Activated T-cell treated with anti-CD3 and anti-CD28 coated beads for 24 hours (primary cell): ENCODE measurements at regions not wholly inside any gene's neighbourhood (a gene's known extent, or its start where the extent isn't known, plus 50 kb on each side); places are given as distances from the start of the nearest gene placed in this dataset.
"Not testable (repeated sequence)": the region's sequence is repeated elsewhere in the genome, so short reads cannot be mapped to it uniquely, and the experiment has no call there.

Experiments
- DNase-seq: peaks from one replicate; pipeline ENCODE4 v3.0.0-alpha.2; 2020; ENCODE audit warnings: low read depth

DNA sequence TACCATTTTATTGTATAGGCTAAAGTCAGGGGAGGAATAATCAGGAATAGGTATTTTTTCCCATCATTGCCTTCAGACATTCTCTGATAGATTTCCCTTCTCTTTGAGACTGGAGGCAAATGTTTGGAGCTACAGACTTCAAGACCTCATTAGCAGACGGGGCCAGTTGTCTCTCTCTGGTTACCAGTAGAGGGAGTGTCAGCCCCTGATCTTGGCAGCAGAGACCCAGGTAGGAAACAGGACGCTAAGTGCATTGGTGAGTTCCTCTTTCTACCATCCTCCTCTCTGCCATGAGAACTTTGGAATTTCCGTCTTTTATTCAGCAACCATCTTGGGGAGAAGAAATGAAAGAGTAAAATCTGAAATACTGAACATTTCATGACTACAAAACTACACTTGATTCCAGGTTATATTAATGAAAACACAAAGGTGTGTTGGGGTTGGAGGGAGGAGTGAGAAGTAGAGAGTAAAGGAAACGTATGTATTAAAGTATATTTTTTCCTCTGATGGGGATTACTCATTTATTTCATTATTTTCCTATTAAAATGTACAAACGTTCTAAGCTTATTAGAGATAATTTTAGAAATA, 186.2 kb upstream of the GCFC2 start:
- no peak for DNase-seq

DNA sequence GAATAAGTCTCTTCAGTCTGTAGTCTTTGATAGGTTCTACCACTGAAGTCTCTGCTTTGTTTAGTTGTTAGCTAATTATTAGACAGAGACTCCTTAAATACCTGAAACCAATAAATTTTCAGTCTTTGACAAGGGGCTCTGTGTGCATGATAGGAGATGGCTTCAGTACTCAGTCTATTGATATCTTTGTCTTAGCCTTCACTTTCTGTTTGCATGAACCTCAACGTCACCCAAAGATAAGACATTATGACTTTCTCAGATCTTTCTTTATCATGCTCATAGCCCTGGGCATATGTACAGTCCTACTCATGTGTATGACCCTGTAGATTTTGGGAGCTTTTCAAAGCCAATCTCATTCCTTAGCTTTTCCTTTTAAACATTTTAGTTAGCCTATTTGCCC, 183.5 kb upstream of the GCFC2 start:
- DNase-seq = no peak

DNA sequence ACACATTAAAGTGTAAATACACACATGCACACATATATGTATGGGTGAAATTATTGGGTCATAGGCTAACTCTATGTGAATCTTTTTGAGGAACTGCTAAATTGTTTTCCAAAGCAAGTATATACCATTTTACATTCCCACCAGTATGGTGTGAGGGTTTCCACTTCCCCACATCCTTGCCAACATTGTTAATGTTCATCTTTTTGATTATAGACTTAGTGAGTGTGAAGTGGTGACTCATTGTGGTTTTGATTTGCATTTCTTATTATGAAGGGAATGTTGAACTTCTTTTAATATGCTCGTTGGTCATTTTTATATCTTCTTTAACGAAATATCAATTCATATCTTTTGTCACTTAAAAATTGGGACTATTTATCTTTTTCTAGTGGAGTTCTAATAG, 181.8 kb upstream of the GCFC2 start:
- DNase-seq = no peak

DNA sequence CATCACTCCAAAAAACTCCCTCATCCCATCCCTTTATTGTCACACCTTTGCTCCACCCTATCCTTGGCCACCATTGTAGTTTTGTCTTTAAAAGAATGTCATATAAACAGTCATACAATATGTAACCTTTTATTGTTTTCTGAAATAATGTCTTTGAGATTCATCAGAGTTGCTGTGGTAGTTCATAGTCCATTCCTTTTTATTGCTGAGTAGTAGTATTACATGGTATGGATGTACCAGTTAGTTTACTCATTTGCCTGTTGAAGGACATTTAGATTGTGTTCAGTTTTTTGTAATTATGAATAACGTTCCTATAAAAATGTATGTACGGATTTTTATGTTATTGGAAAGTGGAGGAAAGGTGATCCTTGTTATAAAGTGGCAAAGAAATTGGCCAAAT, 171.8 kb upstream of the GCFC2 start:
- no peak for DNase-seq

DNA sequence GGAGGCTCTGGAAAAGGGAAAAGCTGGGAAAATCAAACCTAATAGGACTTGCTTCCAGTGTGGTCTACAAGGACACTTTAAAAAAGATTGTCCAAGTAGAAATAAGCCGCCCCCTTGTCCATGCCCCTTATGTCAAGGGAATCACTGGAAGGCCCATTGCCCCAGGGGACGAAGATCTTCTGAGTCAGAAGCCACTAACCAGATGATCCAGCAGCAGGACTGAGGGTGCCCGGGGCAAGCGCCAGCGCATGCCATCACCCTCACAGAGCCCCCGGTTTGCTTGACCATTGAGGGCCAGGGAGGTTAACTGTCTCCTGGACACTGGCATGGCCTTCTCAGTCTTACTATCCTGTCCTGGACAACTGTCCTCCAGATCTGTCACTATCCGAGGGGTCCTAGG, 164.9 kb upstream of the GCFC2 start:
- DNase-seq = not testable (repeated sequence)

DNA sequence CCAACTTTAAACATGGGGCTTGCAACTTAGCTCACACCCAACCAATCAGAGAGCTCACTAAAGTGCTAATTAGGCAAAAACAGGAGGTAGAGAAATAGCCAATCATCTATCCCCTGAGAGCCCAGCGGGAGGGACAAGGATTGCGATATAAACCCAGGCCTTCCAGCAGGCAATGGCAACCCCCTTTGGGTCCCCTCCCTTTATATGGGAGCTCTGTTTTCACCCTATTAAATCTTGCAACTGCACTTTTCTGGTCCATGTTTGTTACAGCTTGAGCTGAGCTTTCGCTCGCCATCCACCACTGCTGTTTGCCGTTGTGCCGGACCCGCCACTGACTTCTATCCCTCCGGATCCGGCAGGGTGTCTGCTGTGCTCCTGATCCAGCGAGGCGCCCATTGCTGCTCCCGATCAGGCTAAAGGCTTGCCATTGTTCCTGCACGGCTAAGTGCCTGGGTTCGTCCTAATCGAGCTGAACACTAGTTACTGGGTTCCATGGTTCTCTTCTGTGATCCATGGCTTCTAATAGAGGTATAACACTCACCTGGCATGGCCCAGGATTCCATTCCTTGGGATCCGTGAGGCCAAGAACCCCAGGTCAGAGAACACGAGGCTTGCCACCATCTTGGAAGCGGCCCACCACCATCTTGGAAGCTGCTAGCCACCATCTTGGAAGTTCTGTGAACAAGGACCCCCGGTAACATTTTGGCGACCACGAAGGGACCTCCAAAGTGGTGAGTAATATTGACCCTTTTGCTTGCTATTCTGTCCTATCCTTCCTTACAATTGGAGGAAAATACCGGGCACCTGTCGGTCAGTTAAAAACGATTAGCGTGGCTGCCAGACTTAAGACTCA, 161.3 kb upstream of the GCFC2 start:
- DNase-seq = not testable (repeated sequence)

DNA sequence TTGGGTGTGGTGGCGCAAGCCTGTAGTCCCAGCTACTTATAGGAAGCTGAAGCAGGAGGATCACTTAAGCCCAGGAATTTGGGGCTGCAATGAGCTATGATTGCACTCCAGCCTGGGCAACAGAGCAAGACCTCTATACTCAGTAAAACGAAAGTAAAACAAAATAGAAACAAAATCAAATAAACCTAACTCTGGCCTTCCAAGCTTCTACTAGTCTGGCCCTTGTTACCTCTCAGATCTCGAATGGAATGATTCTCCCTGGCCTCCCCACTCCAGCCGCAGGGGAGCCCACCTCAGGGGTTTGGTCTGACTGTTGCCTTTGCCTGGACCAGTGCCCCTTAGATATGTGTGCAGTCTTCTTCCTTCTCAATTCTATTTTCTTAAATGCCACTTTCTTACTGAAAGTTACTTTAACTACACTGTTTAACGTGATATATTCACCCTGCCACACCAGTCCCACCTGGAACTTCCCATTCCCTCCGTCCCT, 160.0 kb upstream of the GCFC2 start:
- no peak for DNase-seq

DNA sequence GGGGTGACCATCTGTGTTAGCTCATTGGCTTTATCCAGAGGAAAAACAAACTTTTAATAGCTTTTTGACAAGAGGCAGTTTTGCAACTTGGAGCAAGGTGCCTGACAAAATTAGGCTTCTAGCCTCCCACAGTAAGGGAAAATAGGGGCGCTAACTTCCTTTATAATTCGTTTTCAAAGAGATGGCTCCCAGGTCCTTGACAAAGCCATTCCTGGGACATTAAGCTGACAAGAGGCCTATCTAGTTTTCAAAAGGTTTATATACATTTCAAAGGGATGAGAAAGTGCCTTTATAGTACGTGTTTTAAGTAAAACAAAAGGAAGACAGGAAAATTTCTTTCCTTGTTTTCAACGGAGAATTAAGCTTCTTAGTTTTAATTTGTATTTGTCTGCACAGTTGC, 159.4 kb upstream of the GCFC2 start:
- no peak for DNase-seq

DNA sequence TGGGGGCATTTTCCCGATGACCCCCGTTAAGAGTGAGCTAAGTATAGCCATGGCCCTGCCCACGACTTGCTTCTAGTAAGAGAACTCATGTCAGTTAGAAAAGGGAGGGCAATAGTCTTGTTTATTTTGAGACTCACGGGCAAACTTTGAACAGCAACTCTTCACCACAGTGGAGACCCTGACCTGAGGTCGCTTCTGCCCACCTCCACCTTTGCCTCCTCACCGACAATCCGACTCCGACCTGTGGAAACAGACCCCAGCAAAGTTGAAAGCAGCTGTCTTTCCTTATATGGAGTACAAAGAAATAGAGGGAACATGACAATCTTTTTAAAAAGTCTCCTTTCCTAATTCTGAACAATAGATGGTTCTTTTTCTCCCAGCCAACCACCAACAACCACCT, 155.0 kb upstream of the GCFC2 start:
- DNase-seq = no peak

DNA sequence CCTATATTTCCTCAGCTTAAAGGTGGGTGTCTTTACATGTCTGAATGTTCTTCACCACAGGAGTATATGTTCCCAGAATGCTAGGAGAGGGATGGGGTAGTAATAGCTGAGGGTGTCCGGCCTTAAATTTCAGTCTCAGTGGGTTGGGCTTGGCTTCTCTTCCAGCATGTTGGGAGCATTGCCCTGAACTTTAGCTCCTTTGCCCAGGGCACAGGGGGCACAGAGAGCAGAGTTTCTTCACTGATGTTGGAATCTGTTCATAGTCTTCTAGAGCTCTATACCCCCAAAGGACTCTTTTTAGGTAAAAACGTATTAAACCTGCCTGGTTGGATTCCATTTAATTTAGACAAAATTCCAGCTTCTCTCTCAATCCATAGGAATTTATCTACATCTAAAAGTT, 154.4 kb upstream of the GCFC2 start:
- no peak for DNase-seq

DNA sequence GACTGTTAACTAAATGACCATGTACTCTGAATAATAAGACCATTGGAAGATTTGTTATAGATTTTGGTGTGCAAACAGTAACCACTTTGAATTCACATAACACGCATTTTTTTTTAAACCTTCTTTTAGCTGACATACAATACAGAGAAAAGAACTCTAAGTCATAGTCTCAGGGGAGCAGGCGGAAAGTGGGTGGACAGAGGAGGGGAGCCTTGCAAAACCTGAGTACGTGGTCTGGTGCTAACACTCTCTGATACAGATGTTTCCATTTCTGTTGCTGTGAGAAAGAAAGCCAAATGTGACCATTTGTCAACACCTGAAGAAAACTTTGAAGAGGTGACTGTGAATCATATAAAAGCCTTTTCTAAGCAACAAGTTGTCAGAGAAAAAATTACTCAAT, 151.8 kb upstream of the GCFC2 start:
- DNase-seq = no peak

DNA sequence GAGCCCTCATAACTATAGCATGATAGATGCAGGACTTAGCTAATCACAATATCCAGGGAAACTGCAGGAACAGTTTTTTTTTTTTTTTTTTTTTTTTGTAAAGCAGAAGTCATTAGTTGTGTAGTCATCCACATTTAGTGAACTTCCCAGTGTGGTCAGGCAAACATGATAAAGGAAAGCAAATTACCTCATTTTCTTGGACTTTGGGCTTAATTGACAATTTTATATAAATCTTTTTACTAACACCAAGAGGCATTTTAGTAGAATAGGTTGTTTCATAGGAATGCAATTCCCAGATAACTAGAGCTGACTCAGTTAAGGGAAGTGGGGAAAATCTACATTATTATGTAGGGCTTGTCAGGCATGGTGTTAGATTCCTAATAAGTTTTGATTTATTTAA, 142.7 kb upstream of the GCFC2 start:
- no peak for DNase-seq

DNA sequence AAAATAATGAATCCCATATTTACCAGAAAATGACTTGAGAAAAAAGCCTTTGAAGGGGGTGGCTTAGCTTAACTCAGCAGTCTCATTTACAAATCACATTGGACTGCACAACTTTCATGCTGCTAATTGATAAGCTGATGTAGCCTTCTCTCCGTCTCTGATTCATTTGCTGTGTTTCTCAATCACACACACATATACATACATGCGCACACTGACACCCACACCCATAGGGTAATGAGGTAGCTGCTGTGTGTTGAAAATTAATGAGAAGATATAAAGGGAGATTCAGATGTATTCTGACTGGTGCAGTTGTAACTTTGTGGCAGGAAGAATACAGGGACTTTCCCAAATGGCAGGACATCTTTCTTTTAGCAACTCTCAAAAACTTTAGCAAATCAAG, 141.9 kb upstream of the GCFC2 start:
- no peak for DNase-seq

DNA sequence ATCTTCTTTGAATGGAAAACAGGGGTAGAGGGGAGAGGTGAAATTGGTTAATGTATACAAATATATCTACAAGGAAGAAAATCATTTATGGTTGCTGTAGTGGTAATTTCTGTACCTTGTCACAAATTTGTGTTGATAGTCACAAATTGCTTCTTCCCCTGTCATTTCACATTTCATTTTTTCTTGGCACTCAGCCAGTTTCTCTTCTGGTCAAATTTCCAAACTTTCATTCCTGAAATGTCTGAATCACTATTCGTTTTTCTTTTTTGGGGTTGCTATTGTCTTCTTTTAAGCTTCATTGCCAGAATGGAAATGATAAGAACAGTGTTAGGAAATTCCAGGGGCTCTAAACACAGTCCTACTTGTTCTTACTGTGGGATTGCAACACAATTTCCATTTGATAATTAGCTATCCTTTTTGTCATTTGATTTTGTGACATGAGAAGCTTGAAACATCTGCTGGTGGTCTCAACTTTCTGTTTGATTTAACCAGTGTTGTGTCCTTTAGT, 136.0 kb upstream of the GCFC2 start:
- no peak for DNase-seq

DNA sequence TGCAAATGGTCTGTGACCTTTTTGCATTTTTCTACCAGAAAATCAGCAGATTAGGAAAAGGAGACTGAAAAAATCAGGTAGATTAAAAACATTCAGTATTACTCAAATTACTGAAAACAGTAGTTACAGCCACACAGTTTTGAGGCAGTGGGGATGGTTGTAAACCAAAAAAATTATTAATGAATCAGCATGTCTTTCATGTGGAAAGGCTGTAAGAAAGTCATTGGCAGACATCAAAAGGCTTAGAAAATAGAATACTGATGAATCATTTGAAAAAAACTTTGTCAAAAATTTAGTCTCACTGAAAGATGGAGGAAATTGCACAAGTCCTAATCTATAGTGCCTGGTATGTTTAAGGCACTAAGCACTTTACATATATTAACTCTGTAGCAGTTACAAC, 133.9 kb upstream of the GCFC2 start:
- DNase-seq = no peak

DNA sequence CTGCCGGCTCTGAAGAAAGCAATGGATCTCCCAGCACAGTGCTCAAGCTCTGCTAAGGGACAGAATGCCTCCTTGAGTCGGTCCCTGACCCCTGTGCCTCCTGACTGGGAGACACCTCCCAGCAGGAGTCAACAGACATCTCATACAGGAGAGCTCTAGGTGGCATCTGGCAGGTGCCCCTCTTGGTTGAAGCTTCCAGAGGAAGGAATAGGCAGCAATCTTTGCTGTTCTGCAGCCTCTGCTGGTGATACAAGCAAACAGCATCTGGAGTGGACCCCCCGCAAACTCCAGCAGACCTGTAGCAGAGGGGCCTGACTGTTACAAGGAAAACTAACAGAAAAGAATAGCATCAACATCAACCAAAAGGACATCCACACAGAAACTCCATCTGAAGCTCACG, 123.9 kb upstream of the GCFC2 start:
- not testable (repeated sequence) for DNase-seq

DNA sequence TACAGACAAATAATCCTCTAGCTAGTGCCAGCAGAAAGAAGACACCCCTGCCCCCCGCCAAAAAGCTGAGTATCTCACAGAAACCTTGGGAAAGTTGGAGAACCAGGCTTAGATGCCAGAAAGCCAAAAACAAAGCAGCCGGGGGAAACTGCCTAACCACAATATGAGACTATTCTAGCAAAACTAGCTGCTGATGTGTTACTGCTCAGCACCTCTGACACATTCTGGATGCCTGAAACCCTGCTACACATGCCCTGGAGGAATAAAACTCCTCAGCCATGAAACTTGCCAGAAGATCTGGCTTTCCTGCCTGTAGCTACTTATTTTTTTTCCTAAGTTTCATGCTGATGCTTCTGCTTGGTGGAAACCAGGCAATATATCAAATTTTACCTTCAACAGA, 122.7 kb upstream of the GCFC2 start:
- DNase-seq = no peak

DNA sequence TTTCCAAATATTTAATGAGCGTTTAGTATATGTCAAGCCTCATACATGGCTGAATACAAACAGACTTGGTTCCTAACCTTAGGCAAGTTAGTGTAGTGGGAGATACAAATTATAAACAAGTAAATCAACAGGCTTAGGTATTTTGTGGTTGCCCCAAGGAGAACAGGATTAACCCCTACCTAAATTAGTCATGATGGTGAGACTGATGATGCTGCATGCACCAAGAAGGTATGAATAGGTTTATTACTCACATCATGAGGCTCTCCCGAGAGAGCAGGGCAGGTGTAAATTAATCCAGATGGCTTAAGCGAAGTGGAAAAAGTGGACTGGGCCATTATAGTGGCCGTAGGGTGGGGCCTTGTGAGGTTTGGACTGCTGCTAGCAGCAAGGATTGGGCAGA, 118.1 kb upstream of the GCFC2 start:
- DNase-seq = no peak

DNA sequence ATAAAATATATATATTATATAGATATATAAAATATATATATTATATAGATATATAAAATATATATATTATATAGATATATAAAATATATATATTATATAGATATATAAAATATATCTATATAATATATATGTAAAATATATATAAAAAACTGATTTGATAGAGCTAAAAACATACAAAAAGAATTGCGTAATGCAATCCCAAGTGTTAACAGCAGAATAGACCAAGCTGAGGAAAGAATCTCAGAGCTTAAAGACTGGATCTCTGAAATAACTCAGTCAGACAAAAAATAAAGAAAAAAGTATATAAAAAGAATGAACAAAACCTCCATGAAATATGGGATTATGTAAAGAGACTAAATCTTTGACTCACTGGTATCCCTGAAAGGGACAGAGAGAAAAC, 112.8 kb upstream of the GCFC2 start:
- not testable (repeated sequence) for DNase-seq

DNA sequence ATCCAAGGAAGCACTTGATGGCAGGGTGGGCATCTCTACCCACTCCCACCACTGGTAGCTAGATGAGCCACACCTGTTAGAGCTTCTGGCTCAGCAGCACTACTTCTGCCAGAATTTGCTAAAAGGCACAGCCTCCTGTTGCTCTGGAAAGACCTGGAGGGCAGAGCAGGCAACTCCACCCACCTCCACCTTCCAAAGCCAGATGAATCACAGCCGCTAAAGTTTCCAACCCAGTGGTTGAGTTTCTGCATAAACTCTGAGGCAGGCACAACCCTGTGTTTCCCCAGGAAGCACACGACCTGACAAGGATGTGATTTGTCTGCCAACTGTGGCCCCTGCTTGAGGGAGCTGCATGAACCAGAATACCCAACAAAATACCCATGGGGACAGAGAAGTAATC, 111.6 kb upstream of the GCFC2 start:
- DNase-seq = no peak

DNA sequence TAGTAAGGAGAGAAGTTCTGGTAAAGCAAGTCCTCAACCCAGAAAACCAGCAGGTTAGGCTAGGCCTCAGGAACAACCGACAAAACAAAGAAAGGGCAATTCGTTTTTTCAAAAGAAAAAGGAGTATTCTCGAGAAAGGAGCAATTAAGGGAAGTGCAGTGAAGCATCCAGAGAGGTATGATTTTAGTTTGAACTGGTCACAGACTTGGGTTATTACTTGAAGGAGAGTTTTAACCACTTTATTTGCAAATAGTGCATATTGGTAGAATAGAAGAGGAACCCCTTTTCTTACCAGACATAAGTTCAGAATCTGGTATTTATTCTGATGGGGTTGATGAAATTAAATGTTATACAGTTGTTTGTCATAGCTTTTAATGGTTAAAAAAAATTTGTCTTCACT, 110.0 kb upstream of the GCFC2 start:
- DNase-seq = no peak

DNA sequence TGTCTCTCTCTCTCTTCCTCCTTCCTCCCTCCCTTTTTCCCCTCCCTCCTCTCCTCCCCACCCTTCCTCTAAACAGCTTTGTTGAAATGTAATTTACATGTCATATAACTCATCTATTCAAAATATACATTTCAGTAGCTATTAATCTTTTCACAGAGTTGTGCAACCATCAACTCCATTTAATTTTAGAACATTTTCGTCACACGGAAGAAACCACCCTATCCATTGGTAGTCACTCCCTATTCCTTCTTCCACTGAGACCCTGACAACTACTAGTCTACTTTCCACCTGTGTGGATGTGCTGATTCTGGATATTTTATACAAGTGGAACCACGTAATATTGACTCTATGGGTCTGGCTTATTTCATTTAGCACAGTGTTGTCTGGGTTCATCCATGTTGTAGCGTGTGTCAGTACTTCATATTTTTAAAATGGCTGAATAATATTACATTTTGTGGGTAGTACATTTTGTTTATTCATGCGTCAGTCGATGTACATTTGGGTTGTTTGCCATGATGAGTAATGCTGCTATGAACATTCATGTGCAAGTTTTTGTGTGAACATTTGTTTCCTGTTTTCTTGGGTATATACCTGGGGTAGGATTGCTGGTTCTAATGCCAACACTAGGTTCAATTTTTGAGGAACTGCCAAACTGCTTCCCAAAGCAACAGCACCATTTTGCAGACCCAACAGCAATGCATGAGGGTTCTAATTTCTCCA, 100.1 kb upstream of the GCFC2 start:
- no peak for DNase-seq
